ENCODE measurements at regions not wholly inside any gene's neighbourhood (a gene's known extent, or its start where the extent isn't known, plus 50 kb on each side); places are given as distances from the start of the nearest gene placed in this dataset.
"Not testable (repeated sequence)": the region's sequence is repeated elsewhere in the genome, so short reads cannot be mapped to it uniquely, and the experiment has no call there.

DNA sequence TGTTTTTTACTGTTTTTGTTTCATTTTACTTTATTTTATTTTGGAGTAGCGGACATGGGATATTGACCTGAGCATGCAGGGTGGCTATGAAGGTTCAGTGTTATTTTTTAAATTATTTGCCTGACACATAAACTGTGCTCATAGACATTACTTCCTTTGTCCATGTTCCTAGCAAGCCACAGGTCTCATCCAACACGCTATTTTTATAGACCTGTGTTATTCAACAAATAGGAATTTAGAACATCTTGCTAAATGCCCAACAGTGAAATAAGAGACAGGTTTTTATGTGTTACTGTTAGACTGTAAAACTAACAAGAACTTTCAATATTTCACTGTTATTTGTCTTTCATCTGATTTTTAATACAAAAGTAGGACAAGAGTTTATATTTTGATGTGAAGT, 756.4 kb downstream of the KCNT2 start:
- DNase-seq (ENCODE audit: low read depth in 4 of 4, low spot score in 2 of 4) = no peak

- DNase-seq (ENCODE audit: low read depth in 4 of 4, low spot score in 2 of 4) = no peak
These were observed 757.1 kb downstream of the KCNT2 start for GRCh38 chr1:195851016-195851601.

DNA sequence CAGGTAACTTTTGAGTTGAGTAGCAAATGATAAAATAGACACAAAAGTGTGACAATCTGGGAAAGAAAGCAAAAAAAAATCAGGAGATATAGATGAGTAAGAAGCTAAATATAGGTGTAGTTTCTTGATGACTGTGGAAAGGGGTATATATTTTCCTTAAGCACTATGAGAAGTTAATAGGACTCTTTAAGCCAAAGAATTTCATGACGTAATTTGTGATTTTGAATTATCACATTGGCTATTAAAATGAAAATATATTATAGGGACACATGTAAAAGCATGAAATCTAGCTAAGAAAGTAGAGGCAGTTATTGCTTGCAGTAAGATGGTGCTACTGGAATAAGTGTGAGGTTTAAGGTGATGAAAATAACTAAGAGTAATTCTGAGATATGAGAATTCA, 759.1 kb downstream of the KCNT2 start:
- no peak for DNase-seq (ENCODE audit: low read depth in 4 of 4, low spot score in 2 of 4)

DNA sequence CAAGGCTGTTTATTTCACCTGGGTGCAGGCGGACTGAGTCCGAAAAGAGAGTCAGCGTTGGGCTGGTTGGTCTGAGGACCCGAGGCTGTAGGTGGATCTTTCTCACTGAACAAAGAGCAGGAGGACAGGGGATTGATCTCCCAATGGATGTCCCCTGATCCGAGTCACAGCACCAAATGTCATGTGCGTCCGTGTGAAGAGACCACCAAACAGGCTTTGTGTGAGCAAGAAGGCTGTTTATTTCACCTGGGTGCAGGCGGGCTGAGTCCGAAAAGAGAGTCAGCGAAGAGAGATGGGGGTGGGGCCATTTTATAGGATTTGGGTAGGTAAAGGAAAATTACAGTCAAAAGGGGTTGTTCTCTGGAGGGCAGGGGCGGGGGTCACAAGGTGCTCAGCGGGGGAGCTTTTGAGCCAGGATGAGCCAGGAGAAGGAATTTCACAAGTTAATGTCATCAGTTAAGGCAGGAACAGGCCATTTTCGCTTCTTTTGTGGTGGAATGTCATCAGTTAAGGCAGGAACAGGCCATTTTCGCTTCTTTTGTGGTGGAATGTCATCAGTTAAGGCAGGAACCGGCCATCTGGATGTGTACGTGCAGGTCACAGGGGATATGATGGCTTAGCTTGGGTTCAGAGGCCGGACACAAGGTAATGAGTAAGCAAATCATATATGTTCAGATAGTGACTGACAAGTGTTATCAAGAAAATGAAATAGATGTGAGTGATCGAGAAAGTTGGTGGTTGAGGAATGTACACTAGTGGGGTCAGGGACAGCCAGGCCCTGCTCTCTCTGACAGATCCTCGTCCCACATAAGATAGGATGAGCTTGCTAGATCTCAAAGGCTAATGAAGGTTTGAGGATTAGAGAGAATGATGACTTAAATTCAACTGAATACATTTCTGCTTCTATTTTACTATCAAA, 760.0 kb downstream of the KCNT2 start:
- not testable (repeated sequence) for DNase-seq (ENCODE audit: low read depth in 4 of 4, low spot score in 2 of 4)

DNA sequence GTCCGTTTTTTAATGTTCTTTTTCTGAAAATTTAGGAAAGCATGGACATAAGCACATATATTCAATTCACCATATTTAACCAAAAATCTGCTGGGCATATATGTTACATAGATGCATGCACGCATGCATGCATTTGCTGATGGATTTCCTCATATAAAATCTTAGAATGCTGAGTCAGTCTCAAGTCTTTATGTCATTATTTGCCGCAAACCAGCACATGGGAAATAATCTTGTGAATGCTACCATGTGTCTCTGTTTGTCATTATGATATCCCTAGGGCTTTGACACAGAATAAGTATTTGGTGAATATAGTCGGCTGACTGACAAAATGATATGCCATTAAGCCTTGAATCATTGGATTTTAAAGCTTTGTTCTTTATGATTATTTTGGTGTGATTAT, 776.5 kb downstream of the KCNT2 start:
- DNase-seq (ENCODE audit: low read depth in 4 of 4, low spot score in 2 of 4) = no peak

DNA sequence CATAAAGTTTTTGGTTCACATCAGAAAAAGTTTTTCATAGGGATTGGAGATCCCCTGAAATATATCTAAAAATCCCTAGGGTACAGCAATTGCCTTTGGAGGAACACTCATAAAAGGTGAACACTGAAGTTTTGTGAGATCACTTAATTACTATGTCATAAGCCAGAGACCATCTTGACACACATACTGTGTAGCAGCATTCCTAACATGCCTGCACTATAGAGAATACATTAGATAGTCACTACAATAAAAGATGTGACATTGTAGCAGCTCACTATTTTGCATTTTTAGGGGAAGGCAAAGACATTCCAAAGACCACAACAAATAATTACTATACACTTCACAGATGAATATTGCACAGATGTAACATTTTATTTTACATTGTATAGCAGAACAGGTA, 779.9 kb downstream of the KCNT2 start:
- DNase-seq (ENCODE audit: low read depth in 4 of 4, low spot score in 2 of 4) = no peak

DNA sequence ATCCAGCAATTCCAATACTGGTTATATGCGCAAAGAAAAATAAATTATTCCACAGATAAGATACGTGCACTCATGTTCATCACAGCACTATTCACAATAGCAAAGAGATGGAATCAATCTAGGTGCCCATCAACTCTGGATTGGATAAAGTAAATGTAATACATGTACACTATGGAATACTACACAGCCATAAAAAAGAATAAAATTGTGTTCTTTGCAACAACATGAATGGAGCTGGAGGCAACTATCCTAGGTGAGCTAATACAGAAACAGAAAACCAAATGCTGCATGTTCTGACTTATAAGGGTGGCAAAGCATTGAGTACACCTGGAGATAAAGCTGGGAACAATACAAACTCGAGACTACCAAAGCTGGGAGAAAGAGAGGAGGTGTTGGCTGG, 787.3 kb downstream of the KCNT2 start:
- no peak for DNase-seq (ENCODE audit: low read depth in 4 of 4, low spot score in 2 of 4)

- no peak for DNase-seq (ENCODE audit: low read depth in 4 of 4, low spot score in 2 of 4)
These were observed 802.2 kb downstream of the KCNT2 start for GRCh38 chr1:195806060-195806459.

GRCh38 chr1:195804547-195804946, 803.7 kb downstream of the KCNT2 start:
- no peak for DNase-seq (ENCODE audit: low read depth in 4 of 4, low spot score in 2 of 4)

DNA sequence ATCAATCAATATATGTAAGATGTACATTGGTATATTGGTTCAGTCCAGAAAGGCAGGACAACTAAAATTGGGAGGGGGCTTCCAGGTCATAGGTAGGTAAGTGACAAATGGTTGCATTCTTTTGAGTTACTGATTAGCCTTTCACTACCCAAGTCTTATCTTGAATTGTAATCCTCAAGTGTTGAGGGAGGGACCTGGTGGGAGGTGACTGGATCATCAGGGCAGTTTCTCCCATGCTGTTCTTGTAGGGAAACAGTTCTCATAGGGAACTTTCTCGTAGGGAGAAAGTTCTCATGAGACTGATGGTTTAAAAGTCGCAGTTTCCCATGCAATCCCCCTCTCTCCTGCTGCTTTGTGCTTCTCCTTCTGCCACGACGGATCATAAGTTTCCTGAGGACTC, 809.2 kb downstream of the KCNT2 start:
- DNase-seq (ENCODE audit: low read depth in 4 of 4, low spot score in 2 of 4) = no peak

GRCh38 chr1:195794225-195794624, 814.0 kb downstream of the KCNT2 start:
- no peak for DNase-seq (ENCODE audit: low read depth in 4 of 4, low spot score in 2 of 4)

DNA sequence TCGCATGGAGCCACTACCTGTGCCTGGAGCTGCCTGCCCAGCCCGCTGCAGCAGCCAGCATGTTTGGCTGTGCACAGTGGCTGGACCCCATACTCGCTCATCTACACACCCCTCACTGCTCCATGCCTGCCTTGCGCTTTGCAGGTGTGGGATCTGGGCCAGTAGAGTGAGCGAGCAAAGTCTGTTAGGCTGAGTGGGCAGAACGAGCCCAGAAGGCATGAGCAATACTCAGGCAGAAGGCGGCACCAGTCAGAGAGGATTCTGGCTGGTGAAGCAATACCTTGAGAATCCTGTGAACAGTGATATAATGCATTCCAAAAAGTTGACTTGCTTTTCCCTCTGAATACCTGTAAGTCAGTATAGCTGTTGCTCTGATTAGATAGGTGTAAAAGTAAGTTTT, 816.4 kb downstream of the KCNT2 start:
- DNase-seq (ENCODE audit: low read depth in 4 of 4, low spot score in 2 of 4) = no peak

DNA sequence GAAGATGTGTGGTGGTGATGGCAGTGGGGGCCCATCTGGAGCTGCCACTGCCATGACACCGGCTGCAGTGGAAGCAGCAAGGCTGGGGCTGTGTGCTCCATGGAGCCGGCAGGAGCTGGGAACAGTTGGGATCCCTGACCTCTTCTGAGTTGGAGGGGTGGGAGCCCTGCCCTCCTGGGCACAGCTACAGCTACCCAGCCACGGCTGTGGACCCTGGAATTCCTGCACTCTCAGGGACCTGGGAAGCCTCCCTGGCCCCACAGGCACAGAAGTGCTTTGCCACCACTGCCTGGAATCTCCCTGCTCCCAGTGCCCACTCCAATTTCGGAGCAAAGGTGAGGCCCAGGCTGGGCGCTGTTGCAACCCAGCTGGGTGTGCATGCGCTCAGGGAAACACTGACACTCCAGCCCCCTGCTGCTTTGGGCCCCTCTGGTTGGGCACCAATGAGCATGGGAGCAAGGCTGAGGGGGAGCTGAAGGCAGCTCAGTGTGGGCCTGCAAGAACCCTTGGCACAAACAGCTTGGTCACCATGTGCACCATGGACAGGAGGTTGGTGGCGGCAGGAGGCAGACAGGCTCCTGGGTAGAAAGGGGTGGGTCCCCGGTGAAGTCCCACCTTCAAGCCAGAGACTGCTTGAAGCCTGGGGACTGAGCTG, 817.6 kb downstream of the KCNT2 start:
- DNase-seq (ENCODE audit: low read depth in 4 of 4, low spot score in 2 of 4) = no peak

GRCh38 chr1:195789321-195789720, 818.9 kb downstream of the KCNT2 start:
- DNase-seq (ENCODE audit: low read depth in 4 of 4, low spot score in 2 of 4) = no peak

- DNase-seq (ENCODE audit: low read depth in 4 of 4, low spot score in 2 of 4) = no peak
These were observed 819.5 kb downstream of the KCNT2 start for GRCh38 chr1:195788721-195789120.

GRCh38 chr1:195785830-195786229, 822.4 kb downstream of the KCNT2 start:
- DNase-seq (ENCODE audit: low read depth in 4 of 4, low spot score in 2 of 4) = no peak

- DNase-seq (ENCODE audit: low read depth in 4 of 4, low spot score in 2 of 4) = no peak
These were observed 834.3 kb downstream of the KCNT2 start for GRCh38 chr1:195773931-195774330.

- DNase-seq (ENCODE audit: low read depth in 4 of 4, low spot score in 2 of 4) = no peak
These were observed 838.8 kb downstream of the KCNT2 start for GRCh38 chr1:195769461-195769860.

DNA sequence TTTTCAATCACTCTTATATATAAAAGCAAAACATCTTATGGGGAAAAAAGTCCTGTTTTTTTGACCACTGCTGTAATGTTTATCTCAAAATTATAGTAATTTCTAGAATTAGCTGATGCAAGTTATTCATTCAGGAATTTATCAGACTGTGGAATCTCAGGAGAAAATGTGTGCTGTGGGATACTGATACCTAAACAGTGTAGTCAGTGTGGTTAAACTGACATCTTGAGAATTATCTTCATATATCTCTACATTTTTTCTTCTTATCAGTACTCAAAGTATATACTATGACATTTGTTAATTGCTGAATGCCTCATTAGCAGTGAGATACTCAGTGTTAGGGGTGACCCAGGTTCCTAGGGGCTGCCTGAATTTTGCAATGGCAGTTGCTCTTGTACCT, 839.3 kb downstream of the KCNT2 start:
- DNase-seq (ENCODE audit: low read depth in 4 of 4, low spot score in 2 of 4) = no peak

- DNase-seq (ENCODE audit: low read depth in 4 of 4, low spot score in 2 of 4) = no peak
These were observed 839.9 kb downstream of the KCNT2 start for GRCh38 chr1:195768377-195768776.

GRCh38 chr1:195766709-195767108, 841.5 kb downstream of the KCNT2 start:
- no peak for DNase-seq (ENCODE audit: low read depth in 4 of 4, low spot score in 2 of 4)

DNA sequence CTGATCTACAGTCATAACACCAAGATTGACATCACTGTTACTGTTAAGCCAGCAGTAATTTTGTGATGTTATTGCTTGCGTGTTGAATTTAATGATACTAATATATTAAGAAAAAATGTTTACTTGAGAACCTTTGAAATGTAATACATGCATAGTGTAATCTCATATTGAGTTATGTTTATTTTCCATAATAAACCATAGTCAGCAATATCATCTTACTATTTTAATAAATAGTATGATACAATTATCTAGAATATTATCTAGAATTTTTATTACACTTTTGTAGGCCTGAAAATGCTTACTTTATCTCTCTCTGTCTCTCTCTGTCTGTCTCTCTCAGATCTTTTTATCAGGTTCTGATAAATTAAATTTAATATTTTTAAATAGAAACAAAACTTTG, 843.1 kb downstream of the KCNT2 start:
- DNase-seq (ENCODE audit: low read depth in 4 of 4, low spot score in 2 of 4) = no peak

All from left renal cortex interstitium (tissue), 4 donors.